Esophagus muscularis mucosa (tissue), 4 donors: ENCODE measurements at regions not wholly inside any gene's neighbourhood (a gene's known extent, or its start where the extent isn't known, plus 50 kb on each side); places are given as distances from the start of the nearest gene placed in this dataset.
"Not testable (repeated sequence)": the region's sequence is repeated elsewhere in the genome, so short reads cannot be mapped to it uniquely, and the experiment has no call there.

Source experiments
- DNase-seq: peaks from one replicate; pipeline ENCODE4 v3.0.0-alpha.2; 2017; ENCODE audit errors: extremely low spot score
- H3K27ac ChIP-seq, 4 donors: fragments of 200-600 bp; sonication (generic); replicated peaks in 1 of 4; 1 replicate in 3 of 4; 2 replicates in 1 of 4; pipeline ENCODE4 v1.5.1; 2016 to 2019; ENCODE audit warnings: mild to moderate bottlenecking in 1 of 4
- H3K27me3 ChIP-seq, 4 donors: fragments of 200-600 bp; sonication (generic); one replicate each; pipeline versions ENCODE4 v1.5.1 to v1.6.0; 2016 to 2019
- H3K36me3 ChIP-seq, 4 donors: fragments of 200-600 bp; sonication (generic); one replicate each; pipeline ENCODE4 v1.5.1; 2016 to 2019
- H3K4me1 ChIP-seq, 4 donors: fragments of 200-600 bp; sonication (generic); one replicate each; pipeline ENCODE4 v1.5.1; 2016 to 2019
- H3K4me3 ChIP-seq, 4 donors: fragments of 200-600 bp; sonication (generic); 1 replicate in 2 of 4; 2 replicates in 2 of 4; pipeline ENCODE4 v1.5.1; 2016 to 2019; ENCODE audit warnings: mild to moderate bottlenecking in 4 of 4, moderate library complexity in 1 of 4
- H3K9me3 ChIP-seq, 4 donors: fragments of 200-600 bp; sonication (generic); 1 replicate in 3 of 4; 2 replicates in 1 of 4; pipeline ENCODE4 v1.5.1; 2016 to 2019
- POLR2A ChIP-seq: fragments of 450-650 bp; IDR thresholded peaks from one replicate; pipeline ENCODE4 v1.6.1; 2017; ENCODE audit warnings: antibody characterized with exemption, moderate library complexity, mild to moderate bottlenecking, low read depth
- POLR2AphosphoS5 ChIP-seq, 2 donors: sonication (generic); formaldehyde crosslinking; IDR thresholded peaks; one replicate each; pipeline ENCODE4 v1.6.1; 2017; ENCODE audit warnings: antibody characterized with exemption in 2 of 2
- WGBS: methylation state at CpG from one replicate; pipeline ENCODE4 v1.1.5; 2018; 5-methylcytosine and 5-hydroxymethylcytosine counted together
- intact Hi-C: fragments of 100-400 bp; cut with DNase I; formaldehyde crosslinking; loops from one replicate; pipeline ENCODE4 v1.15.1; 2023

DNA sequence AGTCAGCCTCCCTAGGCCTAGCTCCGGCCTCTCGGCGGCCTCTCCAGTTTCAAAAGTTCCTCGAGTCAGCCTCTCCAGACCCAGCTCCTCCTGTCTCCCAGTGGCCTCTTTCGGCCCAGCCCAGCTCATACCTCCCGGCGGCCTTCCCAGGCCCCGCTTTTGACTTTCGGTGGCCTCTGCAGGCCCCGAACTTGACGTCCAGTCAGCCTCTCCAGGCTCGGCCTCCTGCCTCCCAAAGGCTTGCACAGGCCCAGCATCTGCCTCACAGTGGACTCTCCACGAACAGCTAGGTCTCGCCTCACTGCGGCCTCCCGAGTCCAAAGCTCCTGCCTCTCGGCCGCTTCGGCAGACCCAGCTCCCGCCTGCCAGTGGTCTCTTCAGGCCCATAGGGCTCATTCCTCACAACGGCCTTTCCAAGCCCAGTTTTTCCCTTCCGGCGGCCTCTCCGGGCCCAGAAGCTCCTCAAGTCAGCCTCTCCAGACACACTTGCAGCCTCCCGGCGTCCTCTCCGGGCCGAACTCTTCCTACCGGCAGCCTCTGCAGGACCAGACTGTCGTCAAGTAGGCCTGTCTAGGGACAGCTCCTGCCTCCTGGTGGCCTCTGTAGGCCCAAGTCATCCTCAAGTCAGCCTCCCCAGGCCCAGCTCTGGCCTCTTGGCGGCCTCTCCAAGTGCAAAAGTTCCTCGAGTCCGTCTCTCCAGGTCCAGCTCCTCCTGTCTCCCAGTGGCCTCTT is 249.9 kb upstream of the ZNF722 start:
- H3K4me1 ChIP-seq, H3K27me3 ChIP-seq, intact Hi-C loops, H3K4me3 ChIP-seq, H3K9me3 ChIP-seq, H3K27ac ChIP-seq, H3K36me3 ChIP-seq: not testable (repeated sequence)
- 98% methylated on average over 22 of the region's 33 CpGs for WGBS
- peak; percentile 64 for DNase-seq

DNA sequence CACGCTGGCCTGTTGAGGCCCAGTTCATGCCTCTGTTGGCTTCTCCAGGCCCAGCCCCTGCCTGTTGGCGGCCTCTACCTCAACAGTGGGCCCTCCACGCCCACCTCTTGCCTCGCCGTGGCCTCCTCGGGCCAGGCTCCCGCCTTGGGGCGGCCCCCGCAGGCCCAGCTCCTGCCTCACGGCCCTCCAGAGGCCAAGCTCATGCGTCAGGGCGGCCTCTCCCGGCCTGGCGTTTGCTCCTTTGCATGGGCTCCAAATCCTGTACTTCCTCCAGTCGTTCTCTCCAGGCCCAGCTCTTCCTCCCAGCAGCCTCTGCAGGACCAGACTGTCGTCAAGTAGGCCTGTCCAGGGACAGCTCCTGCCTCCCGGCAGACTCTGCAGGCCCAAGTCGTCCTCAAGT is 246.2 kb upstream of the ZNF722 start:
- intact Hi-C loops, H3K27ac ChIP-seq: not testable (repeated sequence)

DNA sequence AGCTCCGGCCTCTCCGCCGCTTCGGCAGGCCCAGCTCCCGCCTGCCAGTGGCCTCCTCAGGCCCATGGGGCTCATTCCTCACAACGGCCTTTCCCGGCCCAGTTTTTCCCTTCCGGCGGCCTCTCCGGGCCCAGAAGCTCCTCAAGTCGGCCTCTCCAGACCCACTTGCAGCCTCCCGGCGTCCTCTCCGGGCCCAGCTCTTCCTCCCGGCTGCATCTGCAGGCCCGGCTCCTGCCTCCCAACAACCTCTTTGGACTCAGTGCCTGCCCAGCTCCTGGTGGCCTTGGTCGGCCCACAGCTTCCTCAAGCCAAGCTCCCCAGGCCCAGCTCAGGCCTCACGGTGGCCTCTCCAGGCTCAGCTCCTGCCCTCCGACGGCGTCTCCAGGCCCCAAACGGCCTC is 245.5 kb upstream of the ZNF722 start:
- H3K4me3 ChIP-seq, H3K9me3 ChIP-seq, H3K36me3 ChIP-seq, intact Hi-C loops, H3K27ac ChIP-seq, DNase-seq, H3K27me3 ChIP-seq, H3K4me1 ChIP-seq: not testable (repeated sequence)
- WGBS: 97% methylated on average over 6 of the region's 22 CpGs

More for the DNA sequence above, 246.2 kb upstream of the ZNF722 start:
- DNase-seq, H3K27me3 ChIP-seq, H3K36me3 ChIP-seq, H3K9me3 ChIP-seq, H3K4me3 ChIP-seq, H3K4me1 ChIP-seq: not testable (repeated sequence)
- no CpG with 5 or more reads among the region's 18 CpGs for WGBS

DNA sequence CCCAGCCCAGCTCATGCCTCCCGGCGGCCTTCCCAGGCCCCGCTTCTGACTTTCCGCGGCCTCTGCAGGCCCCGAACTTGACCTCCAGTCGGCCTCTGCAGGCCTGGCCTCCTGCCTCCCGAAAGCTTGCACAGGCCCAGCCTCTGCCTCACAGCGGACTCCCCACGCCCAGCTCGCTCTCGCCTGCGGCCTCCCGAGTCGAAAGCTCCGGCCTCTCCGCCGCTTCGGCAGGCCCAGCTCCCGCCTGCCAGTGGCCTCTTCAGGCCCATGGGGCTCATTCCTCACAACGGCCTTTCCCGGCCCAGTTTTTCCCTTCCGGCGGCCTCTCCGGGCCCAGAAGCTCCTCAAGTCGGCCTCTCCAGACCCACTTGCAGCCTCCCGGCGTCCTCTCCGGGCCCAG is 238.4 kb upstream of the ZNF722 start:
- H3K9me3 ChIP-seq, H3K27me3 ChIP-seq, intact Hi-C loops, H3K36me3 ChIP-seq, H3K27ac ChIP-seq, DNase-seq, H3K4me3 ChIP-seq, H3K4me1 ChIP-seq: not testable (repeated sequence)
- no CpG with 5 or more reads among the region's 29 CpGs for WGBS

DNA sequence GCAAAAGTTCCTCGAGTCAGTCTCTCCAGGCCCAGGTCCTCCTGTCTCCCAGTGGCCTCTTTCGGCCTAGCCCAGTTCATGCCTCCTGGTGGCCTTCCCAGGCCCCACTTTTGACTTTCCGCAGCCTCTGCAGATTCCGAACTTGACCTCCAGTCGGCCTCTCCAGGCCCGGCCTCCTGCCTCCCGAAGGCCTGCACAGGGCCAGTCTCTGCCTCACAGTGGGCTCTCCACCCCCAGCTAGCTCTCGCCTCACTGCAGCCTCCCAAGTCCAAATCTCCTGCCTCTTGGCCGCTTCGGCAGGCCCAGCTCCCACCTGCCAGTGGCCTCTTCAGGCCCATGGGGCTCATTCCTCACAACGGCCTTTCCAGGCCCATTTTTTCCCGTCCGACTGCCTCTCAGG is 233.1 kb upstream of the ZNF722 start:
- intact Hi-C loops, H3K9me3 ChIP-seq, H3K4me3 ChIP-seq, H3K27ac ChIP-seq, H3K4me1 ChIP-seq, H3K36me3 ChIP-seq, H3K27me3 ChIP-seq: not testable (repeated sequence)
- 93% methylated on average over 13 of the region's 13 CpGs for WGBS
- DNase-seq: peak; percentile 60

DNA sequence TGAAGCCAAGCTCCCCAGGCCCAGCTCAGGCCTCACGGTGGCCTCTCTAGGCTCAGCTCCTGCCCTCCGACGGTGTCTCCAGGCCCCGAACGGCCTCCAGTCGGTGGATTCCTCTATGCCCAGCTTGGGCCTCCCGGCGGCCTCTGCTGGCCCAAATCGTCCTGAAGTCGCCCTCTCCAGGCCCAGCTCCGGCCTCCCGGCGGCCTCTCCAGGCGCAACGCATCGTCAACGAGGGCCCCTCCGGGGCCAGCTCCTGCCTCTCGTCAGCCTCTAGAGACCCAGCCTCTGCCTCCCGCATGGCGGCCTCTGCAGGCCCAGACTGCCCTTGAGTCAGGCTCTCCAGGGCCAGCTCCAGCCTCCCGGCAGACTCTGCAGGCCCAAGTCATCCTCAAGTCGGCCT is 232.5 kb upstream of the ZNF722 start:
- H3K4me1 ChIP-seq, intact Hi-C loops, H3K9me3 ChIP-seq, H3K27me3 ChIP-seq, H3K27ac ChIP-seq, H3K36me3 ChIP-seq, H3K4me3 ChIP-seq: not testable (repeated sequence)
- DNase-seq: peak; percentile 19
- 89% methylated on average over 23 of the region's 23 CpGs for WGBS

DNA sequence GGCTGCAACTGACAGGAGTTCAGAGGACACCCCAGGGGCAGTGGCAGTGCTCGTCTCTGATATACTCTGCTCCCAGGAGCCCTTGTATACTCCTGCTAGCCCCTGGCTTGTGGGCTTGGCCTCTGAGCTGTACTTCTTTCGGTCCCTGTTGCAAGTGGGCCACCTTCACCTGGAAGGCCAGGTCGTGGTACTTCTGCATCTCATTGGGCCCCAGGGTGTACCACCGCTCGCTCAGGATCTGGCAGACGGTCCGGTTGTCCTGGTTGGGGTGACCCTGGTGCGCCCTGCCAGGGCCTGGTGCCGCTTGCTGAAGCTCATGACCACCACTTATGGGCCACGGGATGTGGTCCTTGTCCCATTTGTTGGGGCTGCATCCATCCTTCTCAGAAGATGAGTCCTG is 228.5 kb upstream of the ZNF722 start:
- H3K9me3 ChIP-seq, H3K27ac ChIP-seq, H3K4me3 ChIP-seq, H3K27me3 ChIP-seq, intact Hi-C loops, H3K36me3 ChIP-seq, H3K4me1 ChIP-seq: not testable (repeated sequence)
- peak; percentile 31 for DNase-seq
- WGBS: 78% methylated on average over 9 of the region's 10 CpGs

DNA sequence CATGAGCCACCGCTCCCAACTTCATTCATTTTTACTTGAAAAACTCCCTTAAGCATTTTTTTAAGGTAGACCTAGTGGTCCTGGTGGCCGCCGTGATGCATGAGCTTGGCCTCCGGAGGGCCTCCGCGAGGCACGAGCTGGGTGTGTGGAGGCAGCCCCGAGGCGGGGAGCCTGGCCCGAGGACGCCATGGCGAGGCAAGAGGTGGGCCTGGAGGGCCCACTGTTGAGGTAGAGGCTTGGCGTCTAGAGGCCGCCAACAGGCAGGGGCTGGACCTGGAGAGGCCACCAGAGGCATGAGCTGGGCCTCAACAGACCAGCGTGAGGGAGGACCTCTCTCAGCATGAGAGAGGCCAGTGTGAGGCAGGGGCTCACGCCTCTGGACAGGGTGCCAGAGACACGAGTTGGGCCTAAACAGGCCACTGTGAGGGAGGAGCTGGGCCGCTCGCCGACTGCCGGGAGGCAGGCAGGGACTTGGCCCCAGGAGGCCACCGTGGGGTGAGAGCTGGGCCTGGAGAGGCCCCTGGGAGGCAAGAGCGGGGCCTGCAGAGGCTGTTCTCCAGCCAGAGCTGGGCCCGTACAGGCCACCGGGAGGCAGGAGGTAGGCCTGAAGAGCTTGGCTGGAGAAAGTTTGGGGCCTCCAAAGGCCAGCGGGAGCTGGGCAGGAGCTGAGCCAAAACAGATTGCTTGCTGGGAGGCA is 227.1 kb upstream of the ZNF722 start:
- H3K27me3 ChIP-seq, DNase-seq, H3K4me1 ChIP-seq, H3K27ac ChIP-seq, H3K36me3 ChIP-seq, H3K9me3 ChIP-seq, H3K4me3 ChIP-seq, intact Hi-C loops: not testable (repeated sequence)
- 79% methylated on average over 22 of the region's 26 CpGs for WGBS

DNA sequence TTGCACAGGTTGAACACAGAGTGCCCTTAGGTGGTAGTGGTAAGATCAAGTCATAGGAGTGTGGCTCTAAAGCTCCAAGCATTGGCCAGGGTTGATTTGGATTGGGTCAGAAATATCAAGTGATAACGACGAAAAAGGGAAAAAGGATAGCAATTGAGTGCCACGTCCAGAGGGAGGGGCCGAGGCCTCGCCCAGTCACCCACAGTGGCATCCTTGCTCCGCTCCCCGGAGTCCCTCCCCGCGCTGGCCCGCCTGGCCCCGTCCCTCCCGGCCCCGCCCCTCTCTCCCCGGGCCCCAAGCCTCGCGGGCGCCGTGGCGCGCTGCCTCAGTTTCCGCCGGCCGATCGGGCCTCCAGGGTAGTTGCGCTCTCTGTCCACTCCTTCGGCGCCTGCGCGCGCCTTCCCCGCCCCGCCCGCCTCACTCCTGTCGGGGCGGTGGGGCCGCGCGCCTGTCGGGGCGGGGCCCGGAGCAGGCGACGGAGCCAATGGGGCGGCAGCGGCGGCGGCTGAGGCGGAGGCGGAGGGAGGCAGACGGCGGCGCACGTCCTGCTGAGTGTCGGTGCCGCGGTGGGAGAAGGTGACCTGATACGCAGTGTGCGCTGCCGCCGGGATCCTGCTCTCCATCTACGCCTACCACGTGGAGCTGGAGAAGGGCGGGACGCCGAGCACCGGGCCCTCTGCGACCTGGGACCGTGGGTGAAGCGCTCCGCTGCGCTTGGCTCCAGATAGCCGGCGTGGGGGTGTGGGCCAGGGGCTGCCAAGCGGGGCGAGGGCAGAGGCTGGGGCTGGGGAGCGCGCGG is 209.1 kb upstream of the ZNF722 start:
- no peaks in the 10 kb centered on the region for H3K4me1 ChIP-seq
- H3K27ac ChIP-seq: peak overlapping the region in 2 of 4 donors; percentile 76 to 79
- 24% methylated on average over 17 of the region's 78 CpGs for WGBS
- H3K36me3 ChIP-seq: no peaks in the 10 kb centered on the region
- H3K27me3 ChIP-seq: peaks cover 0 to 15% (median 0%) of the 10 kb centered on the region in 4 donors
- TF ChIP-seq POLR2AphosphoS5 (IDR thresholded peaks at IDR 0.05) (peak in 1 of 2 donors; percentile 14), POLR2A (no peak)
- peaks cover 0 to 8% (median 3%) of the 10 kb centered on the region in 4 donors for H3K9me3 ChIP-seq
- intact Hi-C loops: no loop called here
- no peak for DNase-seq
- H3K4me3 ChIP-seq: peak overlapping the region in 3 of 4 donors; percentile 12 to 54 (median 45)

DNA sequence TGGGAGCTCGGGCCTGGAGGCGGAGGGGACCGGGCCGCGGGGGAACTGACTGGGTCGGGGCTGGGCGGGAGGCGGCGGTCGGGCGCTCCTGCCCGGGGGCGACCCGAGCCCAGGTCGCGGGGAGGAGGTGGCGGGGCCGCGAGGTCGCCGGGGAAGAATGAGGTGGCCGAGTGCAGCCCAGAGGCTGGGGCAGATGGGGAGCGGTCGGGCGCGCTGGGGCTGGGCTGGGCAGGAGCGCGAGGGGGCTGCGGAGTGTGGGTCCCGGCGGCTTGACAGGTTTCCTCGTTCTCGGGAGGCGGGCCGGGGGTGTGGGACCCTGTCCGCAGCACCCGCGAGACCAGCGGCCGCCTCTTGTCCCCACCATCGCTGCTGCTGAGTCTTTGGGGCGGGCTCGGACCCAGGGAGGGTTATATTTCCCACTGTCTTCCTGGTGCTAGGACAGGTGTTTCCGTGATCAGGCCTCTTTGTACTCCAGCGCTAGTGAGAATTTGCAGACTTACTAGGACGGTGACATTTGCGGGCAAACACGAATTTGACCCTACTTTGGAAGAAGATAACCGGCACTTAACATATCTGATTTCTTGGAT is 208.4 kb upstream of the ZNF722 start:
- Histone ChIP-seq H3K27ac (peak overlapping the region in 2 of 4 donors; percentile 76 to 79), H3K4me3 (peak overlapping the region in 3 of 4 donors; percentile 12 to 54 (median 45)), H3K27me3 (peaks cover 0 to 15% (median 0%) of the 10 kb centered on the region in 4 donors)
- H3K4me1 ChIP-seq, H3K9me3 ChIP-seq, DNase-seq, intact Hi-C loops, H3K36me3 ChIP-seq: not testable (repeated sequence)
- WGBS: 8% methylated on average over 4 of the region's 49 CpGs
